ENCODE measurements at regions not wholly inside any gene's neighbourhood (a gene's known extent, or its start where the extent isn't known, plus 50 kb on each side); places are given as distances from the start of the nearest gene placed in this dataset.
"Not testable (repeated sequence)": the region's sequence is repeated elsewhere in the genome, so short reads cannot be mapped to it uniquely, and the experiment has no call there.

GRCh38 chr2:175872721-175873120, 129.3 kb downstream of the LNPK start:
- intact Hi-C loops (cut with DNase I), result no loop called here
- no peak for ATAC-seq

GRCh38 chr2:175872005-175872348, 130.1 kb downstream of the LNPK start:
- intact Hi-C loops (cut with DNase I), result no loop called here
- DNase-seq (ENCODE audit: missing footprints), result no peak
- ATAC-seq, result peak; percentile 88

More at GRCh38 chr2:175872721-175873120, 129.3 kb downstream of the LNPK start:
- no peak for DNase-seq (ENCODE audit: missing footprints)

- ATAC-seq, result no peak
- intact Hi-C loops (cut with DNase I), result no loop called here
- DNase-seq (ENCODE audit: missing footprints), result no peak
Observed at GRCh38 chr2:175871331-175872004, 130.6 kb downstream of the LNPK start.

GRCh38 chr2:175865716-175866115, 136.4 kb downstream of the LNPK start:
- intact Hi-C loops (cut with DNase I), result no loop called here
- no peak for ATAC-seq
- no peak for DNase-seq (ENCODE audit: missing footprints)

GRCh38 chr2:175864137-175864850, 137.8 kb downstream of the LNPK start:
- DNase-seq (ENCODE audit: missing footprints) (no peak), ATAC-seq (no peak)
- intact Hi-C loops (cut with DNase I), result no loop called here

- ATAC-seq (no peak), DNase-seq (ENCODE audit: missing footprints) (no peak)
- intact Hi-C loops (cut with DNase I), result no loop called here
Observed at GRCh38 chr2:175861958-175862357, 140.1 kb downstream of the LNPK start.

GRCh38 chr2:175855794-175856453, 146.1 kb downstream of the LNPK start:
- intact Hi-C loops (cut with DNase I), result no loop called here
- no peak for DNase-seq (ENCODE audit: missing footprints)
- peak; percentile 98 for ATAC-seq

GRCh38 chr2:175855236-175855635, 146.8 kb downstream of the LNPK start:
- DNase-seq (ENCODE audit: missing footprints) (no peak), ATAC-seq (no peak)
- intact Hi-C loops (cut with DNase I), result no loop called here

GRCh38 chr2:175854665-175855064, 147.4 kb downstream of the LNPK start:
- DNase-seq (ENCODE audit: missing footprints), result no peak
- intact Hi-C loops (cut with DNase I), result no loop called here
- no peak for ATAC-seq

- ATAC-seq (no peak), DNase-seq (ENCODE audit: missing footprints) (no peak)
- intact Hi-C loops (cut with DNase I), result no loop called here
Observed at GRCh38 chr2:175854129-175854528, 147.9 kb downstream of the LNPK start.

GRCh38 chr2:175853616-175853890, 148.5 kb downstream of the LNPK start:
- ATAC-seq (no peak), DNase-seq (ENCODE audit: missing footprints) (no peak)
- intact Hi-C loops (cut with DNase I), result no loop called here

GRCh38 chr2:175852879-175853615, 149.0 kb downstream of the LNPK start:
- intact Hi-C loops (cut with DNase I), result no loop called here
- DNase-seq (ENCODE audit: missing footprints), result no peak
- ATAC-seq, result no peak

GRCh38 chr2:175847128-175847527, 154.9 kb downstream of the LNPK start:
- DNase-seq (ENCODE audit: missing footprints), result no peak
- no peak for ATAC-seq
- intact Hi-C loops (cut with DNase I), result no loop called here

GRCh38 chr2:175844169-175844568, 157.9 kb downstream of the LNPK start:
- intact Hi-C loops (cut with DNase I), result no loop called here
- no peak for DNase-seq (ENCODE audit: missing footprints)
- ATAC-seq, result no peak

- ATAC-seq, result no peak
- intact Hi-C loops (cut with DNase I), result no loop called here
- DNase-seq (ENCODE audit: missing footprints), result no peak
Observed at GRCh38 chr2:175843625-175844024, 158.4 kb downstream of the LNPK start.

GRCh38 chr2:175842996-175843395, 159.1 kb downstream of the LNPK start:
- intact Hi-C loops (cut with DNase I), result no loop called here
- ATAC-seq, result no peak
- no peak for DNase-seq (ENCODE audit: missing footprints)

- intact Hi-C loops (cut with DNase I); DNase-seq (ENCODE audit: missing footprints); ATAC-seq: not testable (repeated sequence)
Observed at GRCh38 chr2:175840765-175841164, 161.3 kb downstream of the LNPK start.

- DNase-seq (ENCODE audit: missing footprints) (no peak), ATAC-seq (no peak)
- intact Hi-C loops (cut with DNase I), result no loop called here
Observed at GRCh38 chr2:175840256-175840655, 161.8 kb downstream of the LNPK start.

GRCh38 chr2:175838979-175839378, 163.1 kb downstream of the LNPK start:
- DNase-seq (ENCODE audit: missing footprints), result no peak
- intact Hi-C loops (cut with DNase I), result no loop called here
- no peak for ATAC-seq

GRCh38 chr2:175837046-175837445, 165.0 kb downstream of the LNPK start:
- intact Hi-C loops (cut with DNase I), result no loop called here
- DNase-seq (ENCODE audit: missing footprints), result no peak
- no peak for ATAC-seq
